ENCODE measurements at regions not wholly inside any gene's neighbourhood (a gene's known extent, or its start where the extent isn't known, plus 50 kb on each side); places are given as distances from the start of the nearest gene placed in this dataset.
"Not testable (repeated sequence)": the region's sequence is repeated elsewhere in the genome, so short reads cannot be mapped to it uniquely, and the experiment has no call there.

DNA sequence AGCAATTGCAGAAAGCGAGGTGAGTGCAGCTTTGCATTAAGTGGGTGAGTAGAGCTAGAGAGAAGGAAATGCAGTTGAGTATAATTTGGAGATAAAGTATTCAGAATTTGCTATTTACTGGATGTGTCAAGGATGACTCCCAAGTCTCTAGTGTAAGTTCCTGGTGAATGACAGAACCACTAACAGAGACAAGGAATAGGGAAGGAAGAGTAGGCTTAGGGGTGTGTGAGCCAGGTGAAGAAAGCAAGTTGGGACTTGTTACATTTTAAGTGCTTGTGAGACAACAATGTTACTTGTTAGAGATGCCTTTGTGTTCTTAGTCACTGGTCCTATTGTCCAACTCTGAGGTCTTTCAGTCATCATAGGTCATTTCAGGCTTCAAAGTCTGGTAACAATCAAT, 70.8 kb downstream of the TBC1D26 start:
- TF ChIP-seq, protein P1, sequence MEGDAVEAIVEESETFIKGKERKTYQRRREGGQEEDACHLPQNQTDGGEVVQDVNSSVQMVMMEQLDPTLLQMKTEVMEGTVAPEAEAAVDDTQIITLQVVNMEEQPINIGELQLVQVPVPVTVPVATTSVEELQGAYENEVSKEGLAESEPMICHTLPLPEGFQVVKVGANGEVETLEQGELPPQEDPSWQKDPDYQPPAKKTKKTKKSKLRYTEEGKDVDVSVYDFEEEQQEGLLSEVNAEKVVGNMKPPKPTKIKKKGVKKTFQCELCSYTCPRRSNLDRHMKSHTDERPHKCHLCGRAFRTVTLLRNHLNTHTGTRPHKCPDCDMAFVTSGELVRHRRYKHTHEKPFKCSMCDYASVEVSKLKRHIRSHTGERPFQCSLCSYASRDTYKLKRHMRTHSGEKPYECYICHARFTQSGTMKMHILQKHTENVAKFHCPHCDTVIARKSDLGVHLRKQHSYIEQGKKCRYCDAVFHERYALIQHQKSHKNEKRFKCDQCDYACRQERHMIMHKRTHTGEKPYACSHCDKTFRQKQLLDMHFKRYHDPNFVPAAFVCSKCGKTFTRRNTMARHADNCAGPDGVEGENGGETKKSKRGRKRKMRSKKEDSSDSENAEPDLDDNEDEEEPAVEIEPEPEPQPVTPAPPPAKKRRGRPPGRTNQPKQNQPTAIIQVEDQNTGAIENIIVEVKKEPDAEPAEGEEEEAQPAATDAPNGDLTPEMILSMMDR (IDR thresholded peaks at IDR 0.05; ENCODE audit: insufficient read depth, low read length, poor library complexity, severe bottlenecking): not testable (repeated sequence)
- TF ChIP-seq EZH2phosphoT487 (conservative IDR thresholded peaks at IDR 0.05; ENCODE audit: low read length): not testable (repeated sequence)
